DND-41 (cell line): ENCODE measurements at regions not wholly inside any gene's neighbourhood (a gene's known extent, or its start where the extent isn't known, plus 50 kb on each side); places are given as distances from the start of the nearest gene placed in this dataset.

Experiments
- ATAC-seq: fragments of 200-7000 bp; cut with Tn5 transposase; 3 replicates; pipeline ENCODE4 v1.9.1; 2021; ENCODE audit warnings: low read depth; ENCODE audit not compliant: insufficient read depth
- DNase-seq: peaks from one replicate; pipeline ENCODE4 v3.0.0-alpha.2; 2020
- H2AFZ ChIP-seq: 2 replicates; pipeline ENCODE4 v1.6.0; 2012; ENCODE audit warnings: low read depth, low read length
- H3K27ac ChIP-seq: 2 replicates; pipeline ENCODE4 v1.5.1; 2012; ENCODE audit warnings: low read length, inconsistent platforms
- H3K27me3 ChIP-seq: fragments of 200-600 bp; sonication (generic); 2 replicates; pipeline ENCODE4 v1.6.0; 2012; ENCODE audit warnings: low read length, mild to moderate bottlenecking, inconsistent platforms; ENCODE audit not compliant: insufficient read depth, poor library complexity
- H3K36me3 ChIP-seq: 2 replicates; pipeline ENCODE4 v1.5.1; 2012; ENCODE audit warnings: low read length, inconsistent platforms; ENCODE audit not compliant: insufficient read depth
- H3K4me1 ChIP-seq: 2 replicates; pipeline ENCODE4 v1.5.1; 2012; ENCODE audit warnings: mild to moderate bottlenecking, low read length; ENCODE audit not compliant: insufficient read depth
- H3K4me2 ChIP-seq: 2 replicates; pipeline ENCODE4 v1.6.0; 2012; ENCODE audit warnings: mild to moderate bottlenecking, moderate library complexity, low read length, inconsistent platforms; ENCODE audit not compliant: insufficient read depth
- H3K4me3 ChIP-seq, 2 experiments: fragments of 200-600 bp in 1 of 2; shearing (Covaris generic) in 1 of 2; 2 replicates each; pipeline ENCODE4 v1.5.1; 2012 to 2016; ENCODE audit warnings: inconsistent platforms in 2 of 2, low read length in 2 of 2, mild to moderate bottlenecking in 2 of 2, low read depth in 1 of 2, moderate library complexity in 1 of 2
- H3K79me2 ChIP-seq: 2 replicates; pipeline ENCODE4 v1.6.0; 2012; ENCODE audit warnings: low read length, inconsistent platforms; ENCODE audit not compliant: insufficient read depth
- H3K9ac ChIP-seq: 2 replicates; pipeline ENCODE4 v1.6.0; 2012; ENCODE audit warnings: low read depth, mild to moderate bottlenecking, inconsistent platforms, low read length, moderate library complexity
- H3K9me3 ChIP-seq: 2 replicates; pipeline ENCODE4 v1.5.1; 2012; ENCODE audit warnings: low read length, moderate library complexity, mild to moderate bottlenecking, inconsistent platforms; ENCODE audit not compliant: insufficient read depth, severe bottlenecking
- H4K20me1 ChIP-seq: 2 replicates; pipeline ENCODE4 v1.6.0; 2012; ENCODE audit warnings: low read length; ENCODE audit not compliant: insufficient read depth
- EZH2 ChIP-seq: IDR thresholded peaks from 3 replicates; pipeline ENCODE4 v1.6.1; 2012; ENCODE audit warnings: borderline replicate concordance, low read depth, mild to moderate bottlenecking, moderate library complexity, low read length, inconsistent platforms; ENCODE audit not compliant: severe bottlenecking
- TF ChIP-seq, protein P1 (sequence below): IDR thresholded peaks from 2 replicates; pipeline ENCODE4 v1.5.1; 2012; ENCODE audit warnings: borderline replicate concordance, low read length, moderate library complexity, mild to moderate bottlenecking; ENCODE audit not compliant: poor library complexity, severe bottlenecking; ENCODE audit errors: extremely low read depth

DNA sequence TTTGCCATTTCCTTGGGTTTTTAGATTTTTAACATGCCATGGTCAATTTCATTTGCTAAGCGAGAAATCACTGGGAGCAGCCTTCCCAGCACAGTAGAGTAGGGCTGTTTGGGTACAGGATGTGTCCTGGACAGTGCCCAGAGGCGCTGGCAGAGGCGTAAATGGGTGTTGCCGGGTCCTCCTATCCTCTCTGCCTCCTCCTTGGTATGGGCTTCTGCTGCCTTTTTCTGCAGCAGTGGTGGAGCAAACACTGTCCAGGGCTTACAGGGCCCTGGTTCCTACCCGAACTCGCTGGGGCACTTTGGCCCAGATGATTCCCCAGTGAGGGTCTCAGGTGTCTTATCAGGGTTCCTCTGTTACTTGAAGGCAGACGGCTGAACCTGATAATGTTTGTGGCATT, 298.3 kb downstream of the RPS24 start:
- Histone ChIP-seq H3K27ac (no peak overlapping the region), H3K27me3 (no peaks in the 10 kb centered on the region), H3K9me3 (peaks cover 8% of the 10 kb centered on the region), H3K4me1 (no peaks in the 10 kb centered on the region), H2AFZ (no peak overlapping the region), H3K36me3 (no peaks in the 10 kb centered on the region), H3K4me2 (no peak overlapping the region), H3K79me2 (no peaks in the 10 kb centered on the region), H3K4me3 (no peak overlapping the region), H4K20me1 (no peaks in the 10 kb centered on the region), H3K9ac (no peak overlapping the region)
- DNase-seq (no peak), ATAC-seq (no peak)
- no peak for TF ChIP-seq EZH2
- TF ChIP-seq, protein P1, sequence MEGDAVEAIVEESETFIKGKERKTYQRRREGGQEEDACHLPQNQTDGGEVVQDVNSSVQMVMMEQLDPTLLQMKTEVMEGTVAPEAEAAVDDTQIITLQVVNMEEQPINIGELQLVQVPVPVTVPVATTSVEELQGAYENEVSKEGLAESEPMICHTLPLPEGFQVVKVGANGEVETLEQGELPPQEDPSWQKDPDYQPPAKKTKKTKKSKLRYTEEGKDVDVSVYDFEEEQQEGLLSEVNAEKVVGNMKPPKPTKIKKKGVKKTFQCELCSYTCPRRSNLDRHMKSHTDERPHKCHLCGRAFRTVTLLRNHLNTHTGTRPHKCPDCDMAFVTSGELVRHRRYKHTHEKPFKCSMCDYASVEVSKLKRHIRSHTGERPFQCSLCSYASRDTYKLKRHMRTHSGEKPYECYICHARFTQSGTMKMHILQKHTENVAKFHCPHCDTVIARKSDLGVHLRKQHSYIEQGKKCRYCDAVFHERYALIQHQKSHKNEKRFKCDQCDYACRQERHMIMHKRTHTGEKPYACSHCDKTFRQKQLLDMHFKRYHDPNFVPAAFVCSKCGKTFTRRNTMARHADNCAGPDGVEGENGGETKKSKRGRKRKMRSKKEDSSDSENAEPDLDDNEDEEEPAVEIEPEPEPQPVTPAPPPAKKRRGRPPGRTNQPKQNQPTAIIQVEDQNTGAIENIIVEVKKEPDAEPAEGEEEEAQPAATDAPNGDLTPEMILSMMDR, result no peak

DNA sequence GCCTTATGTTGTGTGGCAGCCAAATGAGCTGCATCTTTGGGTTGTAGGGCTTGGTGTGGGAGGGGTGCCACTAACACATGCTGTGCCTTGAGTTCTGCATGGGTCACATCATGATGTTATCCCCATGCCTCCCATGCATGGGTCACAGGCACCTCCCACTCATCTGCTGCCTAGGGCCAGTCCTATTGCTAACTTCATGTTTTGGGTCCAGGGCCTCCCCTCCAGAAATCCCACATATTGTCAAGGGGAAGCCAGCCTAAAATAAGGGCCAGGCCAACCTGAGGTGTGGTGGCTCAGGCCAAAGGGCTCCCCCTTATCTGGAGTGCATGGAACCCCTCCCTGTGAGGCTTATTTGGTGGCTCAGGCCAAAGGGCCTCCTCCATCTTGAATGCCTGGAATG, 299.0 kb downstream of the RPS24 start:
- TF ChIP-seq, protein P1, result no peak
- no peak for TF ChIP-seq EZH2
- H3K4me3 ChIP-seq, result no peak overlapping the region
- peaks cover 2% of the 10 kb centered on the region for H3K27me3 ChIP-seq
- H3K9ac ChIP-seq, result no peak overlapping the region
- no peaks in the 10 kb centered on the region for H3K4me1 ChIP-seq
- ATAC-seq (no peak), DNase-seq (no peak)
- peaks cover 1% of the 10 kb centered on the region for H3K9me3 ChIP-seq
- H3K27ac ChIP-seq, result no peak overlapping the region
- no peaks in the 10 kb centered on the region for H3K79me2 ChIP-seq
- H2AFZ ChIP-seq, result no peak overlapping the region
- H3K4me2 ChIP-seq, result no peak overlapping the region
- no peaks in the 10 kb centered on the region for H4K20me1 ChIP-seq
- no peaks in the 10 kb centered on the region for H3K36me3 ChIP-seq

DNA sequence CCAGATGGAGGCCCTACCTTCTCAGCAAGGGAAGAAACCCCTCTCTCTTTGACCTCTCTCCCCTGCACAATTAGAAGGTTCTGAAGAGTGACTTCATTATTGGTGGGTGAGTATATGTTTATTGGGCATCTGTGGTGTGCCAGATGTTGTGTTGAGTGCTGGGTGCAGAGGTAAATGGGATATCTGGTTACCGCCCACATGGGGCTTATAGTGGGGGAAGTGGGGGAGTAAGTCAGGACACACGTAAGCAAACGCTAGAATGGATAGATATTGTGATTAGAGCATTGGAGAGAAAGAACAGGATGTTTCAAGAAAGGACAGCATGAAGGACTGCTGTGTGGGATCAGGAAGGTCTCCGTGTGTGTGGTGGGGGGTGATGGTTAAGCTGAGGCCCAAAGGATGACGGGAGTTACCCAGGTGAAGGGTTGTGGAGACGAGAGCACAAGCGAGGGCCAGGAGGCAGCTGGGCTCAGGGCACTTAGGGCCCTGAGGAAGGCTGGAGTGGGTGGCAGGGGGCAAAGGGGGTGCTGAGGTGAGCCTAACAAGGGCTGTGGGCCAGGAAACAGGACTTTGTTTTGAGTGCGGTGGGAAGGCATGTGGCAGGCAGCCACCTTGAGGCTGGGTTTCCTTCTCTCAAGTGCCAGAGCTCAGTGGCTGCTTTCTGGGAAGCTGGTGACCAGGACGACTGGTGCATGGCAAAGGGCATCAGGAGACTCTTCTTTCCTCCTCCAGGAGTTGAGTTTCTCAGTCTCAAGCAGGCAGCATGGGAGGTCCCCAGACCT, 299.9 kb downstream of the RPS24 start:
- ATAC-seq, result no peak

More for the DNA sequence above, 299.9 kb downstream of the RPS24 start:
- no peaks in the 10 kb centered on the region for H3K79me2 ChIP-seq
- DNase-seq, result no peak
- peaks cover 4% of the 10 kb centered on the region for H3K27me3 ChIP-seq
- no peak overlapping the region for H3K9ac ChIP-seq
- H3K9me3 ChIP-seq, result no peaks in the 10 kb centered on the region
- no peak overlapping the region for H3K27ac ChIP-seq
- no peaks in the 10 kb centered on the region for H3K4me1 ChIP-seq
- no peak overlapping the region for H2AFZ ChIP-seq
- H4K20me1 ChIP-seq, result no peaks in the 10 kb centered on the region
- no peaks in the 10 kb centered on the region for H3K36me3 ChIP-seq
- TF ChIP-seq, protein P1, result no peak
- no peak for TF ChIP-seq EZH2
- no peak overlapping the region for H3K4me2 ChIP-seq
- no peak overlapping the region for H3K4me3 ChIP-seq
